HUDEP-2 (cell line): ENCODE measurements at regions not wholly inside any gene's neighbourhood (a gene's known extent, or its start where the extent isn't known, plus 50 kb on each side); places are given as distances from the start of the nearest gene placed in this dataset.
"Not testable (repeated sequence)": the region's sequence is repeated elsewhere in the genome, so short reads cannot be mapped to it uniquely, and the experiment has no call there.

Experiments
- DNase-seq, 76 experiments: peaks; one replicate each; lab custom pipeline; 2025; ENCODE audit not compliant: unreplicated experiment in 76 of 76; lab: John Stamatoyannopoulos, UW

- no peak for DNase-seq
Observed at GRCh38 chr3:140752499-140752898, 74.6 kb downstream of the TRIM42 start.

- DNase-seq = no peak
Observed at GRCh38 chr3:140753865-140754754, 76.2 kb downstream of the TRIM42 start.

- no peak for DNase-seq
Observed at GRCh38 chr3:140754936-140755335, 77.1 kb downstream of the TRIM42 start.

- DNase-seq = no peak
Observed at GRCh38 chr3:140756240-140757016, 78.6 kb downstream of the TRIM42 start.

- DNase-seq = no peak
Observed at GRCh38 chr3:140758791-140759444, 81.1 kb downstream of the TRIM42 start.

- no peak for DNase-seq
Observed at GRCh38 chr3:140760324-140761075, 82.6 kb downstream of the TRIM42 start.

- no peak for DNase-seq
Observed at GRCh38 chr3:140761076-140761639, 83.3 kb downstream of the TRIM42 start.

GRCh38 chr3:140762746-140763145 lies 84.9 kb downstream of the TRIM42 start:
- no peak for DNase-seq

GRCh38 chr3:140763532-140763931 lies 85.7 kb downstream of the TRIM42 start:
- DNase-seq = no peak

GRCh38 chr3:140765246-140765645 lies 87.4 kb downstream of the TRIM42 start:
- no peak for DNase-seq

GRCh38 chr3:140766465-140766864 lies 88.6 kb downstream of the TRIM42 start:
- no peak for DNase-seq

- DNase-seq = no peak
Observed at GRCh38 chr3:140767566-140767965, 89.7 kb downstream of the TRIM42 start.

GRCh38 chr3:140768941-140769340 lies 91.1 kb downstream of the TRIM42 start:
- no peak for DNase-seq

- no peak for DNase-seq
Observed at GRCh38 chr3:140769951-140770350, 92.1 kb downstream of the TRIM42 start.

GRCh38 chr3:140770977-140771667 lies 93.3 kb downstream of the TRIM42 start:
- no peak for DNase-seq

GRCh38 chr3:140777631-140778233 lies 99.9 kb downstream of the TRIM42 start:
- no peak for DNase-seq

- DNase-seq = no peak
Observed at GRCh38 chr3:140791368-140791767, 113.5 kb downstream of the TRIM42 start.

GRCh38 chr3:140794507-140794906 lies 116.6 kb downstream of the TRIM42 start:
- DNase-seq = no peak

- DNase-seq = not testable (repeated sequence)
Observed at GRCh38 chr3:140802898-140803297, 125.0 kb downstream of the TRIM42 start.
